ENCODE measurements at regions not wholly inside any gene's neighbourhood (a gene's known extent, or its start where the extent isn't known, plus 50 kb on each side); places are given as distances from the start of the nearest gene placed in this dataset.

- H3K9me3 ChIP-seq, result no peaks in the 10 kb centered on the region
- 54 to 58% methylated on average over 5 of the region's 5 CpGs for WGBS, 2 donors
Measured at GRCh38 chr21:19340954-19341353, 937.4 kb upstream of the TMPRSS15 start.

GRCh38 chr21:19343711-19344110 lies 940.1 kb upstream of the TMPRSS15 start:
- no peak for DNase-seq
- Histone ChIP-seq H3K27me3 (no peaks in the 10 kb centered on the region), H3K4me3 (no peak overlapping the region), H3K9me3 (no peaks in the 10 kb centered on the region), H3K36me3 (ENCODE audit: low read depth, missing control alignments) (no peaks in the 10 kb centered on the region), H3K27ac (no peak overlapping the region), H3K4me1 (no peaks in the 10 kb centered on the region)
- intact Hi-C loops (cut with DNase I; ENCODE audit: low total_unique reads), result no loop called here
- no peak for TF ChIP-seq POLR2A (IDR thresholded peaks at IDR 0.05)
- WGBS, 2 donors, result 79 to 81% methylated on average over 2 of the region's 2 CpGs

More at GRCh38 chr21:19340954-19341353, 937.4 kb upstream of the TMPRSS15 start:
- H3K27ac ChIP-seq, result no peak overlapping the region
- no peak for DNase-seq
- no peaks in the 10 kb centered on the region for H3K27me3 ChIP-seq
- H3K4me3 ChIP-seq, result no peak overlapping the region
- no peaks in the 10 kb centered on the region for H3K4me1 ChIP-seq
- H3K36me3 ChIP-seq (ENCODE audit: low read depth, missing control alignments), result no peaks in the 10 kb centered on the region
- TF ChIP-seq CTCF (IDR thresholded peaks at IDR 0.05) (no peak), POLR2A (IDR thresholded peaks at IDR 0.05) (no peak)
- intact Hi-C loops (cut with DNase I; ENCODE audit: low total_unique reads), result no loop called here

- H3K36me3 ChIP-seq (ENCODE audit: low read depth, missing control alignments), result no peaks in the 10 kb centered on the region
- H3K27me3 ChIP-seq, result no peaks in the 10 kb centered on the region
- intact Hi-C loops (cut with DNase I; ENCODE audit: low total_unique reads), result no loop called here
- no peak for TF ChIP-seq CTCF (IDR thresholded peaks at IDR 0.05)
- no peak for TF ChIP-seq POLR2A (IDR thresholded peaks at IDR 0.05)
- H3K9me3 ChIP-seq, result no peaks in the 10 kb centered on the region
- H3K4me1 ChIP-seq, result no peaks in the 10 kb centered on the region
- no peak overlapping the region for H3K27ac ChIP-seq
- no peak overlapping the region for H3K4me3 ChIP-seq
- DNase-seq, result no peak
Measured at GRCh38 chr21:19350286-19350685, 946.7 kb upstream of the TMPRSS15 start.

- Histone ChIP-seq H3K9me3 (no peaks in the 10 kb centered on the region), H3K27me3 (no peaks in the 10 kb centered on the region), H3K4me3 (no peak overlapping the region), H3K36me3 (ENCODE audit: low read depth, missing control alignments) (no peaks in the 10 kb centered on the region), H3K27ac (no peak overlapping the region), H3K4me1 (no peaks in the 10 kb centered on the region)
- 48 to 73% methylated on average over 2 of the region's 2 CpGs for WGBS, 2 donors
- TF ChIP-seq POLR2A (IDR thresholded peaks at IDR 0.05) (no peak), CTCF (IDR thresholded peaks at IDR 0.05) (no peak)
- DNase-seq, result no peak
- intact Hi-C loops (cut with DNase I; ENCODE audit: low total_unique reads), result no loop called here
Measured at GRCh38 chr21:19353256-19353655, 949.7 kb upstream of the TMPRSS15 start.

- Histone ChIP-seq H3K36me3 (ENCODE audit: low read depth, missing control alignments) (no peaks in the 10 kb centered on the region), H3K4me1 (no peaks in the 10 kb centered on the region), H3K9me3 (no peaks in the 10 kb centered on the region), H3K4me3 (no peak overlapping the region), H3K27me3 (no peaks in the 10 kb centered on the region), H3K27ac (no peak overlapping the region)
- DNase-seq, result no peak
- 47 to 60% methylated on average over 1 of the region's 1 CpG for WGBS, 2 donors
- TF ChIP-seq CTCF (IDR thresholded peaks at IDR 0.05), result no peak
- intact Hi-C loops (cut with DNase I; ENCODE audit: low total_unique reads), result no loop called here
Measured at GRCh38 chr21:19368944-19369343, 965.4 kb upstream of the TMPRSS15 start.
